ENCODE measurements at regions not wholly inside any gene's neighbourhood (a gene's known extent, or its start where the extent isn't known, plus 50 kb on each side); places are given as distances from the start of the nearest gene placed in this dataset.

- Histone ChIP-seq H3K18ac (ENCODE audit: insufficient read length, low read depth, low read length) (no peak overlapping the region), H3K14ac (ENCODE audit: insufficient read depth, low read length) (no peak overlapping the region), H2BK15ac (ENCODE audit: low read depth, low read length) (no peak overlapping the region), H2BK12ac (ENCODE audit: insufficient read length, low read depth, low read length) (no peak overlapping the region), H3K9me3 (ENCODE audit: control insufficient read depth, low read depth, low read length) (no peaks in the 10 kb centered on the region), H4K5ac (ENCODE audit: insufficient read length, low read depth, low read length) (no peak overlapping the region), H3K79me2 (ENCODE audit: insufficient read depth, low read length) (no peaks in the 10 kb centered on the region), H3K23ac (ENCODE audit: insufficient read length, low read depth, low read length) (no peak overlapping the region), H3K56ac (ENCODE audit: insufficient read length, low read depth, low read length) (no peak overlapping the region), H2BK5ac (ENCODE audit: insufficient read length, low read length) (no peak overlapping the region), H3K9ac (ENCODE audit: extremely low read depth, insufficient read length, low read length) (no peak overlapping the region), H3T11ph (ENCODE audit: low read length) (no peak overlapping the region), H4K20me1 (ENCODE audit: control insufficient read depth, insufficient read depth, insufficient read length) (no peaks in the 10 kb centered on the region), H3K4me1 (ENCODE audit: insufficient read depth, low read length) (no peaks in the 10 kb centered on the region; the same call in 1 of the 2 replicates), H2AK5ac (ENCODE audit: insufficient read length, low read length) (no peak overlapping the region), H3K4me2 (ENCODE audit: insufficient read depth, insufficient read length, low read length) (no peak overlapping the region), H3K27ac (ENCODE audit: insufficient read length, low read depth, low read length) (no peak overlapping the region), H2BK120ac (ENCODE audit: low read depth, low read length, poor library complexity, severe bottlenecking) (no peak overlapping the region), H3K27me3 (ENCODE audit: insufficient read depth, low read length) (no peaks in the 10 kb centered on the region), H3K23me2 (ENCODE audit: insufficient read length, low read depth, low read length, poor library complexity, severe bottlenecking) (no peaks in the 10 kb centered on the region), H3K4ac (ENCODE audit: low read depth, low read length) (no peak overlapping the region), H3K79me1 (ENCODE audit: insufficient read depth, low read depth, low read length, poor library complexity, severe bottlenecking) (no peaks in the 10 kb centered on the region), H2AFZ (ENCODE audit: low read length) (no peak overlapping the region), H4K8ac (replicated peaks; ENCODE audit: insufficient read length, low read depth, low read length) (no peak overlapping the region), H2BK20ac (ENCODE audit: low read depth, low read length, poor library complexity, severe bottlenecking) (no peak overlapping the region), H4K91ac (ENCODE audit: insufficient read length, low read depth, low read length) (no peak overlapping the region)
- no peak for TF ChIP-seq CTCF (conservative IDR thresholded peaks at IDR 0.05)
- Mint-ChIP-seq H3K36me3 (ENCODE audit: insufficient read depth in 1 of 3, low read depth in 3 of 3) (peaks cover 0 to 4% (median 0%) of the 10 kb centered on the region in 3 experiments; a peak in 3 of 7 replicates), H3K4me3 (no peak overlapping the region), H3K4me1 (peaks cover 8 to 10% of the 10 kb centered on the region in 2 experiments), H3K27me3 (ENCODE audit: low read depth) (peaks cover 2% of the 10 kb centered on the region; the same call in 1 of the 2 replicates), H3K9me3 (peaks cover 56 to 60% of the 10 kb centered on the region in 2 experiments), H3K27ac (no peak overlapping the region)
- no peak for DNase-seq
- no CpG with 5 or more reads among the region's 6 CpGs for WGBS (ENCODE audit: extremely low coverage, insufficient read length, low lambda C conversion rate)
Measured at GRCh38 chrX:38898261-38898660, 97.0 kb downstream of the MID1IP1 start.

Data from H9 (cell line).